ENCODE measurements at regions not wholly inside any gene's neighbourhood (a gene's known extent, or its start where the extent isn't known, plus 50 kb on each side); places are given as distances from the start of the nearest gene placed in this dataset.

- DNase-seq (ENCODE audit: low spot score), result no peak
These were observed 110.2 kb upstream of the EGR2 start for GRCh38 chr10:62926407-62926806.

- DNase-seq (ENCODE audit: low spot score), result no peak
These were observed 108.2 kb upstream of the EGR2 start for GRCh38 chr10:62924344-62924748.

DNA sequence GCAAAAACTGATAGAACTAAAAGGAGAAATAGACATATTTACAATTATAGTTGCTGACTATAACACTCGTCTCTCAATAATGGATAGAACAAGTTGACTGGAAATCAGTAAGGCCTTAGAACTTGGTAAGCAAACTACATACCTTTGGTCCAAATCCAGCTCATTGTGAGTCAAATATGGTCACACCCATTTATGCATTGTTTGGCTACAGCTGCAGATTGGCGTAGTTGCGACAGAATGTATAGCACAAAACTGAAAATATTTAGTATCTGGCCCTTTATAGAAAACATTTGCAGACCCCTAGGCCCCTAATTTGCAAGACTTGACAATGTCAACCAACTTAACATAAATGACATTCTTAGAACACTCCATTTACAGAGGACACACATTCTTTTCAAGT is 103.6 kb upstream of the EGR2 start:
- no peak for DNase-seq (ENCODE audit: low spot score)

DNA sequence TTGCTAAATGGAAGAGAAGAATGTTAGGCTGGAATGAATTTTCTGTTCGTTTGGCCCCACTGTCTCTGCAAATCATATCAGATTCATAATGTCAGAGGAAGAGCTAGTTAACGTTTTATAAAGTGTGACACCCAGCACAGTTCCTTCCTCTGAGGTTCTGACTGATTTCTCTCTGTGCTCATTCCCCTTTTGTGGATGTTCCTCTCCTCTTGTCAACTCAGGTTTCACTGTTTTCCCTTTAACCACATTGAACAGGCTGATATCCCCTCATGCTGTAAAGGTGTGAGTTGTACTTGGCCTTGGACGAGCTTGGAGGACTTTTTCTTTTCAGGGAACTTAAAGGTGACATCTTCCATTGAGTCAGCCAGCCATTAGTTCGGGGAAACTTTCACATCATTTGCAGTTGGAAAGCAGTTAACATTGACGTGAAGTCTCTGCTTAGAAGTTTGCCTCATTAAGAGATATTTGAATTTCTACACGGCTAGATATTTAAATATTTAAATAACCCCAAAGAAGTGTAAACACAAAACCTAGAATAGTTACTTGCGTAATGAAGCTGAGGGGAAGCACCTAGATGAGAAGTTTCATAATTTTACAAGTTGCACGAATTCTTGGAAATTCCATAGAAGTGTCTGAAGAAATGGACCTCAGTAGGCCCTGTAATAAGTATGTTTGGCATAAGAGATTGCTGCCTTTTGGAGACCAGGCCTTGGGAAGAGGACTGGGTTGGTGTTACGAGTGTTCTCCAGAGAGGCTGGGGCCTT is 101.5 kb upstream of the EGR2 start:
- no peak for DNase-seq (ENCODE audit: low spot score)

- DNase-seq (ENCODE audit: low spot score), result peak; percentile 80
These were observed 100.0 kb upstream of the EGR2 start for GRCh38 chr10:62916141-62916603.

DNA sequence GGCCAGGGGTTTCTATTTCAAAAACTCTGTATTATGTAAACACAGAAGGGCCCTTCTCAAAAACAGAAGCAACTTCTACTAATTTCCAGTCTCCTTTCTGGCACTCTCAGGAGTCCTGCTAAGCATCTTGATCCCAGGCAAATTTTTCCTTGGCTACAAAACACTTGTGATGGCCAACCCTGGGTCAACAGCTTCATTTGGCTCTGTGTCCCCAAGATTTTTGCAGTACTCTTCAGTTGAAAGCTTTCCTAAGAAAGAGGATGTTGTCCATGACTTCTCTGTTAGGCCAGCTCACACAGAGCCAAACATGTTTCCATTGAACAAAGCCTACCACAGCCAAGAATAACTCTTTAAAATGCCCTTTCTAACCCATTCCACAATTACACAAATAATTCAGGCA is 99.0 kb upstream of the EGR2 start:
- DNase-seq (ENCODE audit: low spot score), result no peak

GRCh38 chr10:62912086-62912485 is 95.9 kb upstream of the EGR2 start:
- no peak for DNase-seq (ENCODE audit: low spot score)

GRCh38 chr10:62911210-62911963 is 95.2 kb upstream of the EGR2 start:
- DNase-seq (ENCODE audit: low spot score), result no peak

GRCh38 chr10:62907470-62908212 is 91.5 kb upstream of the EGR2 start:
- DNase-seq (ENCODE audit: low spot score), result no peak

DNA sequence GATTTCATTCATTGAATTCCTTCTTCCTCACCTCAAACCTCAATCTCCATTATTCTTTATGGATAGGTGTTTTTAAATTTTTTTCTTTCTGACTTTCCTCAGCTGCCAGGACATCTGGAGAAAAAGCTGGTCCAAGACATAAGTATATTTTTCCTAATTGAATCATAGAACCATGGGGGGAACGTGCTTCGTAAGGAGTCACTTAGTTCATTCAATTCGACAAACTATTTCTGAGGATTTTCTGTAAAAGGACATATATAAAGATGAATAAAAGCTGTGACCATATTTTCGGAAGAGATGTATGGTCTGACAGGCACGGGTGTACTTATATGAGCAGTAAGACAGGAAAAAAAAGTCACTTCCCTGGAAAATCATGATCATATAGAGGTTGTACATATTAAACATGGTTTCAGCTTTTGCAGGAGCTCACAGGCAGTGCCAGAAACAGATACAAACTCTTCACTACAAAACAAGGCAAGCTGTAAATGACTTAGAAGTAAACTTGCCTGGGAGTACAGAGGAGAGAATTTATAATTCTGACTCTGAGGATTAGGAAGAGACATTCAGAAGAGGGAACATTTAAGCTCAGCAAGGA is 88.2 kb upstream of the EGR2 start:
- no peak for DNase-seq (ENCODE audit: low spot score)

DNA sequence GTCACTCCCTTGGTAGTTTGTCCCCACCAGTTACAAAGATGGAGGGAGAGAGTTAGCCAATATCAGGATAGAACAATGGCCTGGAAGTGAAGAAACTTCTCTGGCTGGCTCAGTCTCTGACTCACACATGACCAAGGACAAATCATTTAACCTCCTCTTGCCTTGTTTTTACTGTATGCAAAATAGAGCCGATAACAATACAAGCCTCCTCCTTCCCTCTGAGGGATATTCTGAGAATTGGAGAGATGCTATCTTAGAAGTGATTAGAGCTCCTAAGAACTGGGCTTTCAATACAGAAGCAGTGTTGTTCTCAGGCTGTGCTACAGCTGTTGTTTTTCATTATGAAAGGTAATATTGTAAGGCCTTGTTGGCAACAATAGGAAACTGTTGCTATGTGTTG is 87.7 kb upstream of the EGR2 start:
- no peak for DNase-seq (ENCODE audit: low spot score)

- DNase-seq (ENCODE audit: low spot score), result peak; percentile 19
These were observed 84.8 kb upstream of the EGR2 start for GRCh38 chr10:62900829-62901571.

DNA sequence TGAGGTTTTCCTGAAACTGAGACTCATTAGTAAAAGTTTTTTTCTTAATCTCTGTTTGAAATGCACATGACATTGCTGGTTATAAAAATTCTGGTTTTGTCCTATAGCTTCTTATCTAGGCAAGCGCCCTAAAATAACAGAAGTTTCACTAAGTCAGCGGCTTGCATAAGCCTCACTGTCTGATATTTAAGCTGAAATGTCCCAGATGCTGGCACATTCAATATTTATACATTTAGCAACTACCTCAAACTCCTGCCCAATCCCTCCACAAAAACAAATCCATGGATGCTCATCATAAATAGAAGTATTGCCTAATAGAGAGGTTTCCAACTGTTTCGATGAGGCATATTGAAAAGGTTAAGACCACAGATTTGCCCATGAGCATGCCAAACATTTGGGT is 83.1 kb upstream of the EGR2 start:
- DNase-seq (ENCODE audit: low spot score), result no peak

- no peak for DNase-seq (ENCODE audit: low spot score)
These were observed 78.9 kb upstream of the EGR2 start for GRCh38 chr10:62895063-62895462.

- peak; percentile 55 for DNase-seq (ENCODE audit: low spot score)
These were observed 78.0 kb upstream of the EGR2 start for GRCh38 chr10:62894156-62894555.

- no peak for DNase-seq (ENCODE audit: low spot score)
These were observed 76.9 kb upstream of the EGR2 start for GRCh38 chr10:62893036-62893435.

DNA sequence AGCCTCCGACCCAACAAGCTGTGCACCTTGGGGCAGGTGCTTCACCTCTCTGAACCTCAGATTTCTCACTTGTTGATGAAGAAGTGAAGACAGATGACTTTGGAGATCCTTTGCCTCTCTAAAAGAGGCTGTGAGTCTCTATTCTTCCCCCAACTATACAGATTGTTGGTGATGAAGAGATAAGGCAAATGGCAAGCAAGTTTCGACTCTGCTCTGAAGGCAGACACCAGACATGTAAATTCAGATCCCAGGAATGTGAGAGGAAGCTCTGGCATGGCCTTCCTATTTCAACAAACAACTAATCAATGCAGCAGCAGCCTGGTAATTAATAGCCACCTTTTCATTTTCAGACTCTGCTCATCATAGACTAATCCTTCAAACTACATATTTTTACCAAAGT is 74.2 kb upstream of the EGR2 start:
- no peak for DNase-seq (ENCODE audit: low spot score)

DNA sequence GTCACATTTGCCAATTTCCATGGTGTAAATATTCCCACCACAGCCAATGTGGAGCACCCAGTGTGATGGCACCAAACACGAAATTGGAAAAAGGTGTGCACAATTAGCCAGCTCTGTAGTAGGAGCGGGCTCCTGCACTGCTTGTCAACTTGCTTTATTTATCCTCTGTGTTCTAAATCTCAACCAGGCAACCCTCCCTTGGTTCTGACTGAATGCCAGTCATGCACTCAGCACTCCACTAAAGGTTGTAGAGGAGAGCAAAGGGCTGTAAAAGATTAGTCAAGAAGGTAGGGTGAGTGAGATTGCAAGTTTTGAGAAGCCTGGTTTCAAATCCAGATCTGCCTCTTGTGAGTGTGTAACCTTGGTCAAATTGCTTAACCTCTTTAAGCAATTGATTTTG is 71.5 kb upstream of the EGR2 start:
- no peak for DNase-seq (ENCODE audit: low spot score)

GRCh38 chr10:62885684-62886461 is 69.7 kb upstream of the EGR2 start:
- peak; percentile 75 for DNase-seq (ENCODE audit: low spot score)

- DNase-seq (ENCODE audit: low spot score), result no peak
These were observed 64.0 kb upstream of the EGR2 start for GRCh38 chr10:62880162-62880561.

- no peak for DNase-seq (ENCODE audit: low spot score)
These were observed 57.7 kb upstream of the EGR2 start for GRCh38 chr10:62873866-62874265.

Data from kidney tubule cell (primary cell).